Skeletal muscle satellite cell (primary cell): ENCODE measurements at regions not wholly inside any gene's neighbourhood (a gene's known extent, or its start where the extent isn't known, plus 50 kb on each side); places are given as distances from the start of the nearest gene placed in this dataset.
"Not testable (repeated sequence)": the region's sequence is repeated elsewhere in the genome, so short reads cannot be mapped to it uniquely, and the experiment has no call there.

ENCODE experiments used
- H3K27me3 ChIP-seq: 2 replicates; pipeline ENCODE4 v1.7.0; 2013; ENCODE audit warnings: low read length; ENCODE audit not compliant: control insufficient read depth, insufficient read depth
- H3K36me3 ChIP-seq: 2 replicates; pipeline ENCODE4 v1.7.0; 2013; ENCODE audit warnings: mild to moderate bottlenecking, control low read depth, low read length; ENCODE audit not compliant: insufficient read depth
- H3K4me1 ChIP-seq: 2 replicates; pipeline ENCODE4 v1.7.0; 2013; ENCODE audit warnings: low read length; ENCODE audit not compliant: control insufficient read depth, insufficient read depth
- H3K4me2 ChIP-seq: 2 replicates; pipeline ENCODE4 v1.7.0; 2013; ENCODE audit warnings: mild to moderate bottlenecking, low read length
- H3K4me3 ChIP-seq: 2 replicates; pipeline ENCODE4 v1.7.0; 2013; ENCODE audit warnings: low read length
- H3K9ac ChIP-seq: 2 replicates; pipeline ENCODE4 v1.7.0; 2013; ENCODE audit warnings: mild to moderate bottlenecking, low read depth, low read length, moderate library complexity
- H3K9me3 ChIP-seq: replicated peaks from 2 replicates; pipeline ENCODE4 v1.7.0; 2013; ENCODE audit warnings: mild to moderate bottlenecking, control low read depth, low read length

DNA sequence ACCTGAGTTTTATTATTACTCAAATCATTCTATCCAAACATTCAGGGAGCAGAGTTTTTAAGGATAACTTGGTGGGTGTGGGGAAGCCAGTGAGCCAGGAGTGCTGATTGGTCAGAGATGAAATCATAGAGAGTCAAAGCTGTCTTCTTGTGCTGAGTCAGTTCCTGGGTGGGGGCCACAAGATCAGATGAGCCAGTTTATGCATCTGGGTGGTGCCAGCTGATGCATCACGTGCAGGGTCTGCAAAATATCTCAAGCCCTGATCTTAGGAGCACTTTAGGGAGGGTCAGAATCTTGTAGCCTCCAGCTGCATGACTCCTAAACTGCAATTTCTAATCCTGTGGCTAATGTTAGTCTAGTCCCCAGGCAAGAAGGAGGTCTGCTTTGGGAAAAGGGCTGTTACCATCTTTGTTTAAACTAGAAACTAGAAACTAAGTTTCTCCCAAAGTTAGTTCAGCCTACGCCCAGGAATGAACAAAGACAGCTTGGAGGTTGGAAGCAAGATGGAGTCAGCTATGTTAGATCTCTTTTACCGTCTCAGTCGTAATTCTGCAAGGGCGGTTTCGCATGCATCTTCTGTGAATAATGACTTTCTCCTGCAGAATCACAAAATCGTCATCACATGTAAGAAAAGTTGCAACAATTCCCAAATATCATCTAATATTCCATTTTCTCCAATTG, 97.5 kb downstream of the ZNF664 start:
- H3K9ac ChIP-seq, H3K9me3 ChIP-seq, H3K4me3 ChIP-seq, H3K4me1 ChIP-seq, H3K4me2 ChIP-seq, H3K36me3 ChIP-seq: not testable (repeated sequence)
- H3K27me3 ChIP-seq = peaks cover 11% of the 10 kb centered on the region

DNA sequence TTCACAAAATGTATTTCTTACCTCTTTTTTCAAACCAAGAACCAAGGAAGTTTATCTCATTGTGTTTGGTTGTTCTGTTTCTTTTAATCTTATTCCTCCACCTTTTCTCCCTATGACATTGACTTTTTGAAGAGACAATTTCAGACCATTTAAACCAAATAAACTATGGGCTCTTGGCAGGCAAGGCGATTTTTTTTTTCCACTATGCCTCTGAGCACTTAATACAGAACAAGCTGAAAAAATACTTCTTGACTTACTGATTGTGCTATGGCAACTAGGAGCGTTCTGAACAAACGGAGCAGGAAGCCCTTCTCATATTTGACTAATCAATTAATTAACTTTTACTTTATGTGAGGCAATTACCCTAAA, 98.0 kb downstream of the ZNF664 start:
- H3K9ac ChIP-seq = no peak overlapping the region
- H3K4me2 ChIP-seq = no peak overlapping the region
- no peaks in the 10 kb centered on the region for H3K36me3 ChIP-seq
- no peaks in the 10 kb centered on the region for H3K9me3 ChIP-seq
- H3K4me1 ChIP-seq = peaks cover 6% of the 10 kb centered on the region
- H3K4me3 ChIP-seq = no peak overlapping the region
- H3K27me3 ChIP-seq = peaks cover 11% of the 10 kb centered on the region

DNA sequence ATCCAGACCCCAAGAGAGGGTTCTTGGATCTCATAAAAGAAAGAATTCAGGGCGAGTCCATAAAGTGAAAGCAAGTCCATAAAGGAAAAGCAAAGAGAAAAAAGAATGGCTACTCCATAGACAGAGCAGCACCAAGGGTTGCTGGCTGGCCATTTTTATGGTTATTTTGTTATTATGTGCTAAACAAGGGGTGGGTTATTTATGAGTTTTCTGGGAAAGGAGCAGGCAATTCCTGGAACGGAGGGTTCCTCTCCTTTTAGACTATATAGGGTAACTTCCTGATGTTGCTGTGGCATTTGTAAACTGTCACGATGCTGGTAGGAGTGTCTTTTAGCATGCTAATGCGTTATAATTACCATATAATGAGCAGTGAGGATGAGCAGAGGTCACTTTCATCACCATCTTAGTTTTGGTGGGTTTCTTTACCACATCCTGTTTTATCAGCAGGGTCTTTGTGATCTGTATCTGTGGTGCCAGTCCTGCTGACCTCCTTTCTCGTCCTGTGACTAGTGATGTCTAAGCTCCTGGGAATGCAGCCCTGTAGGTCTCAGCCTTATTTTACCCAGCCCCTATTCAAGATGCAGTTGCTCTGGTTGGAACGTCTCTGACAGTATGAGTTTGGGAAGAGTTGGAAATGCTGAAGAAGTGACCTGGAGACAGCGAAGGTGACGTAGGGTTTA, 100.5 kb downstream of the ZNF664 start:
- Histone ChIP-seq H3K4me1 (peaks cover 6% of the 10 kb centered on the region), H3K36me3 (no peaks in the 10 kb centered on the region), H3K4me3 (no peak overlapping the region), H3K9me3 (no peaks in the 10 kb centered on the region), H3K4me2 (no peak overlapping the region), H3K27me3 (peaks cover 14% of the 10 kb centered on the region), H3K9ac (no peak overlapping the region)

DNA sequence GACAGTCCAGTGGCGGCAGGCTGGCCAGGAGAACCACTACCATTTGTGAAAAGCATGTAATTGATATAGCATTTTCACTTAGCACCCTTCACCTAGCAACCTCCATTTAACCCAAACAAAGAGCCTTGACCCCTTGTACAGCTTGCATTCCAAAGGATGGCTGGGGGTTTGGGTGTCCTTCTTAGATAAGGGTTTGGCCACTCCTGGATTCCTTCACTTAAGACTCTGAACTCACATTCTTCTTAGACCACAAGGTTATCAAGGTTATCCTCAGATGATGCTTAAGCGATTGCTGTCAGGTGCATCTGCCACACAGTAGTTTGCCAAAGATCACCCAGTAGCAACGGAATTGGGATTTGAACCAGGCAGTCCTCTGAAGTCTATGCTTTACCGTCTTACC, 102.8 kb downstream of the ZNF664 start:
- Histone ChIP-seq H3K27me3 (peaks cover 14% of the 10 kb centered on the region), H3K9ac (no peak overlapping the region), H3K4me2 (no peak overlapping the region), H3K4me1 (no peaks in the 10 kb centered on the region), H3K36me3 (no peaks in the 10 kb centered on the region), H3K4me3 (no peak overlapping the region), H3K9me3 (no peaks in the 10 kb centered on the region)

DNA sequence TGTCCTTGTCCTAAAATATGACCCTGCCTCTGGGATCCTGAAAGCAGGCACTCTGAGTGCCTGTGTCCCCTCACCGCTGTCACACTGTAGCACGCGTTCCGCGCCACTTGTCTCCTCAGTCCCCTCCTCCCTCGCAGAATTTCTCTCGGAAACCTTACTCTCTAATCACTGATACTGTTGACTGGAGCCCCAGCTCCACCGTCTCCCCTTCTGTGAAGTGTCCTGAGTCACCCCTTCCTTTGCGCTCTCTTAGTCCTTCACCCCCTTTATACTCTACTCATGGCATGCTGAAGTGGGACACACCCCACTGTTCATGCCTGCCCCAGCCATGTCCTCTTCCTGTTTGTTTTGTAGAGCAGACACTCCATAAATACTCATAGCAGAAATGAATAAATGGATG, 104.7 kb downstream of the ZNF664 start:
- Histone ChIP-seq H3K27me3 (peaks cover 10% of the 10 kb centered on the region), H3K9me3 (no peaks in the 10 kb centered on the region), H3K4me3 (no peak overlapping the region), H3K4me2 (no peak overlapping the region), H3K9ac (no peak overlapping the region), H3K4me1 (no peaks in the 10 kb centered on the region), H3K36me3 (no peaks in the 10 kb centered on the region)

DNA sequence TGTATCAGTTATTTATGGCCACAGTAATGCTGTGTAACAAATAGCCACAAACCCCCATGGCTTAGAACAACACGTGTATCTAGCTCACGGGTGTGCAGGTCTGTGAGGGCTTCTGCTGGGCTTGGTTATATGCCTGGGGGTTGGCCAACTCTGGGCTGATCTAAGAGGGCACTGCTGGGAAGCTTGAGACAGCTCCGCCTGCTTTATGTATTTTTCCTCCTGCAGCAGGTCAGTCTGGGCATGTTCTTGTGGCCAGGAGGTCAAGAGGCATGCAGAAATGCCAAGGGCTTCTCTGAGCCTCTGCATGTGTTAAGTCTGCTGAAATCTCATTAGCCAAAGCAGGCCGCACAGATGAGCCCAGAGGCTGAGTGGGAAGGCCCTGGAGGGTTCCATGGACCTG, 105.8 kb downstream of the ZNF664 start:
- Histone ChIP-seq H3K4me1 (no peaks in the 10 kb centered on the region), H3K36me3 (no peaks in the 10 kb centered on the region), H3K27me3 (peaks cover 8% of the 10 kb centered on the region), H3K4me3 (no peak overlapping the region), H3K4me2 (no peak overlapping the region), H3K9me3 (no peaks in the 10 kb centered on the region), H3K9ac (no peak overlapping the region)

DNA sequence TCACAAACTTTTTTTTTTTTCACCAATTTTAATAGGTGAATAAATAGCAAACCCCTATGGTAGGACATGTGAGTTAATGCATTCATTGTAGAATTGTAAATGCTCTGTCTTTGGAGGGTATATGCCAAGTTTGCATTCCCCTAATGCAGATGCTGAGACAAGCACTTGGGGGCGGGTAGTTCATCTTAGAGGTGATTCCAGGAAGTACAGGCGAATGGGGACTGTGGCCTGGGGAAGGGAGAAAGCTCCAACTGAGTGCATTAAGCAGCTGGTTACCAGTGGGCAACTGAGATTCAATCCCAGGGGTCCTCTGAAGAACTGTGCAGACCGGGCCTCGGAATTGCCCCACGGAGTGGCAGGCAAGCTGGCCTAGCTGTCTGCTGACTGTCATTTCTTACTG, 107.6 kb downstream of the ZNF664 start:
- no peak overlapping the region for H3K4me2 ChIP-seq
- H3K9ac ChIP-seq = no peak overlapping the region
- peaks cover 3% of the 10 kb centered on the region for H3K27me3 ChIP-seq
- no peaks in the 10 kb centered on the region for H3K36me3 ChIP-seq
- no peaks in the 10 kb centered on the region for H3K9me3 ChIP-seq
- H3K4me1 ChIP-seq = no peaks in the 10 kb centered on the region
- no peak overlapping the region for H3K4me3 ChIP-seq

DNA sequence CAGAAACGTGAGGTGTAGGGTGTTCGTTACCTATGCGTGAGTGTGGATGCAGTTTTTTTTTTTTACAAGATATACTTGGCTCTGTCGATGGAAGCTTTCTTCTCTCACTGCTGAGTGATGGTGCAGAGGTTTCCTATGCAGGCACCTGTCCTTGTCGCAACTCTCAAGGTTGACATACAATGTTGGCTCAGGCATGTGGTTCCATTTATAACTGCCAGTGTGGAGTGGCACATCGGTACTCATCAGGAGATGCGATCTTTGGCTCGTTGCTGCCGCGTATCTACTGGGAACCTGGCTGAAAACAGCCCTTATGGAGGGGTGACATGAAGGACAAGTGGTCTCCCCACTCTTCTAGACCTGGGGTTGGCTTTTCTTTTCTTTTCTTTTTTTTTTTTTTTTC, 109.0 kb downstream of the ZNF664 start:
- Histone ChIP-seq H3K9me3 (no peaks in the 10 kb centered on the region), H3K9ac (no peak overlapping the region), H3K4me1 (no peaks in the 10 kb centered on the region), H3K36me3 (no peaks in the 10 kb centered on the region), H3K4me3 (no peak overlapping the region), H3K27me3 (peaks cover 8% of the 10 kb centered on the region), H3K4me2 (no peak overlapping the region)

DNA sequence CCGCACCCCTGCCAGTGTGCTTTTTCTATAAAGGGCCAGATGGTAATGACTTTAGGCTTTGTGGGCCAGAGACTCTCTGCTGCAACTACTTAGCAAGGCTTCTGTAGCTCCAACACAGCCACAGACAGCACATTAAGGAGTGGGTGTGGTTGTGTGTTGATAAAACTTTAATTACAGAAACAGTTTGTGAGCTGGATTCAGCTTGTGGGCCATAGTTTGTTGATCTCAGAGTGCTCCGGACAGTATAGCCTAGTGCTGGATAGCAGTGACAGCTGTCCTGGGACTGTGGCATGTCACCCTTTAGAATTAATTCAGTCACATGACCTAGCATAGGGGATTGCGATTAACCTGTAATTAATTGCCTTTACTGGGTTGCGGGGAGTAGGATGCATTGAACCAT, 109.7 kb downstream of the ZNF664 start:
- no peak overlapping the region for H3K4me3 ChIP-seq
- H3K9ac ChIP-seq = no peak overlapping the region
- H3K36me3 ChIP-seq = no peaks in the 10 kb centered on the region
- H3K4me1 ChIP-seq = no peaks in the 10 kb centered on the region
- H3K27me3 ChIP-seq = peaks cover 5% of the 10 kb centered on the region
- no peaks in the 10 kb centered on the region for H3K9me3 ChIP-seq
- no peak overlapping the region for H3K4me2 ChIP-seq

DNA sequence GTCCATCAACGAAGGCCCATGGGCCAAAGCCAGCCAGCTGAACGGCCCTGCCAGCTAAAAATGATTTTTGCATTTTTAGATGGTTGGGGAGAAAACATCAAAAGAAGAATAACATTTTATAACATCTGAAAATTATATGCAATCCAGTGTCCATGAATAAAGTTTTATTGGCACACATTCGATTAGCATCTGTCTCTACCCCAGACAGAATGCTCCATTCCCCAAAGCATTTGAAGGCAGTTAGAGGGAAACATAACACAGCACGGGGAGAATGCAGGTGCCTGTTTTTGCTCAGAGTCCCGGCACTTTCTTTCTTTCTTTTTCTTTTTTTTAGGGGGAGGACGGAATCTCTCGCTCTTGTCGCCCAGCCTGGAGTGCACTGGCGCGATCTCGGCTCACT, 110.7 kb downstream of the ZNF664 start:
- no peak overlapping the region for H3K4me3 ChIP-seq
- no peaks in the 10 kb centered on the region for H3K9me3 ChIP-seq
- H3K4me2 ChIP-seq = no peak overlapping the region
- no peaks in the 10 kb centered on the region for H3K4me1 ChIP-seq
- no peak overlapping the region for H3K9ac ChIP-seq
- H3K36me3 ChIP-seq = no peaks in the 10 kb centered on the region
- H3K27me3 ChIP-seq = peaks cover 9% of the 10 kb centered on the region

DNA sequence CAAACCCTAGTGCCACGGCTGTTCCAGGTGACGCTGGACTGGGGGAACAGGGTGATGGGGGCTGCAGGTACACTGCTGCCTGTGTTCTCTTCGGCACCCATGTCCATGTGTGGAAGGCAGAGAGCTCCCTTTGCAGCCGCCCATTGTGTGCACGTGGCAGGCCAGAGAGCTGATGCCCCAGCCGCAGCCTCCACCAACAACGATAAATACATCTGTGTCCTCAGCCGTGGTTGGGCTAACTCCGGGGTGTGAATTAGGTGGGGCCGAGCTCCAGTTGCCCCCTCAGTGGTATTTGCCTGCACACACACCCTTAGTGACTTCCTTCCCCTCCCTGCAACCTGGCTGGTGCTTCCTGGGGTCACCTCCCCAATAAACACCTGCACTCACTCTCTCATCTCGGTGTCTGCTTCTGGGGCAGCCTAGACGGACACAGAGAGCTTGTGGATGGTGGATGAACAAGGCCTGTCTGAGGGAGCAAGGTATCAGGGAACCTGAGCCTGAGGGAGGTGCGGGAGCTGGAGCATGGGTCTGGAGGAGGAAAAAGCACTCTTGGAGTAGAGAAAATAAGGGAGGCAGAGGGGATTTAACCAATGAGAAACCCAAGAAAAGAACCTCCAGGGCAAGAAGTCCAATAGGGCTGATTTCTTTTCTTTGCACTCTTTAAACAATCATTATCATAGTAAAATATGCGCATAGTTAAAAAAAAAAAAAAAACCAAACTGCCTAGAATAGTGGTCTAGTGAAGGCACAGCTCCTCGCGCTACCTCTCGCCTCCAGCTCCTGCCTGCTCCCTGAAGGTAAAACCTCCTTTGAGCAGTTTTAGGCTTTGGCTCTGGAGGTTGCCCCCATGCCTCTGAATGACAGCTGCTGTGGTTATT, 112.6 kb downstream of the ZNF664 start:
- Histone ChIP-seq H3K4me2 (no peak overlapping the region), H3K27me3 (peaks cover 11% of the 10 kb centered on the region), H3K4me1 (no peaks in the 10 kb centered on the region), H3K9ac (no peak overlapping the region), H3K4me3 (no peak overlapping the region), H3K36me3 (no peaks in the 10 kb centered on the region), H3K9me3 (no peaks in the 10 kb centered on the region)
